IPS-18c (cell line): ENCODE measurements at regions not wholly inside any gene's neighbourhood (a gene's known extent, or its start where the extent isn't known, plus 50 kb on each side); places are given as distances from the start of the nearest gene placed in this dataset.
"Not testable (repeated sequence)": the region's sequence is repeated elsewhere in the genome, so short reads cannot be mapped to it uniquely, and the experiment has no call there.

Experiments used
- H3K4me3 ChIP-seq: 2 replicates; pipeline ENCODE4 v1.7.0; 2013; ENCODE audit warnings: low read depth, mild to moderate bottlenecking, low read length, moderate library complexity; ENCODE audit not compliant: insufficient read depth
- H3K9me3 ChIP-seq: one replicate; pipeline ENCODE4 v1.6.1; 2013; ENCODE audit warnings: mild to moderate bottlenecking, low read length, moderate library complexity; ENCODE audit not compliant: control insufficient read depth, insufficient read depth

GRCh38 chr11:79520086-79520485 lies 79.3 kb upstream of the TENM4 start:
- Histone ChIP-seq H3K4me3 (no peak overlapping the region), H3K9me3 (peaks cover 2% of the 10 kb centered on the region)

- H3K9me3 ChIP-seq = peaks cover 2% of the 10 kb centered on the region
- no peak overlapping the region for H3K4me3 ChIP-seq
Observed at GRCh38 chr11:79515781-79516180, 75.0 kb upstream of the TENM4 start.

GRCh38 chr11:79514695-79515094 lies 73.9 kb upstream of the TENM4 start:
- Histone ChIP-seq H3K4me3 (no peak overlapping the region; the same call in 1 of the 2 replicates), H3K9me3 (no peaks in the 10 kb centered on the region)

- H3K4me3 ChIP-seq = no peak overlapping the region
- H3K9me3 ChIP-seq = no peaks in the 10 kb centered on the region
Observed at GRCh38 chr11:79514290-79514689, 73.5 kb upstream of the TENM4 start.

- Histone ChIP-seq H3K4me3 (no peak overlapping the region), H3K9me3 (no peaks in the 10 kb centered on the region)
Observed at GRCh38 chr11:79512706-79513469, 72.1 kb upstream of the TENM4 start.

GRCh38 chr11:79510960-79511359 lies 70.1 kb upstream of the TENM4 start:
- H3K4me3 ChIP-seq = no peak overlapping the region
- H3K9me3 ChIP-seq = no peaks in the 10 kb centered on the region

GRCh38 chr11:79508461-79508860 lies 67.6 kb upstream of the TENM4 start:
- H3K4me3 ChIP-seq = no peak overlapping the region
- no peaks in the 10 kb centered on the region for H3K9me3 ChIP-seq

GRCh38 chr11:79507706-79508105 lies 66.9 kb upstream of the TENM4 start:
- Histone ChIP-seq H3K9me3 (no peaks in the 10 kb centered on the region), H3K4me3 (no peak overlapping the region)

- H3K4me3 ChIP-seq = no peak overlapping the region
Observed at GRCh38 chr11:79506734-79507344, 66.0 kb upstream of the TENM4 start.

GRCh38 chr11:79506124-79506523 lies 65.3 kb upstream of the TENM4 start:
- Histone ChIP-seq H3K4me3 (no peak overlapping the region), H3K9me3 (no peaks in the 10 kb centered on the region)

More at GRCh38 chr11:79506734-79507344, 66.0 kb upstream of the TENM4 start:
- H3K9me3 ChIP-seq = no peaks in the 10 kb centered on the region

GRCh38 chr11:79503028-79503427 lies 62.2 kb upstream of the TENM4 start:
- no peak overlapping the region for H3K4me3 ChIP-seq

GRCh38 chr11:79501707-79502106 lies 60.9 kb upstream of the TENM4 start:
- H3K9me3 ChIP-seq = peaks cover 2% of the 10 kb centered on the region
- H3K4me3 ChIP-seq = no peak overlapping the region

More at GRCh38 chr11:79503028-79503427, 62.2 kb upstream of the TENM4 start:
- peaks cover 2% of the 10 kb centered on the region for H3K9me3 ChIP-seq

GRCh38 chr11:79499929-79500328 lies 59.1 kb upstream of the TENM4 start:
- not testable (repeated sequence) for H3K9me3 ChIP-seq, H3K4me3 ChIP-seq

- Histone ChIP-seq H3K4me3 (no peak overlapping the region), H3K9me3 (peaks cover 2% of the 10 kb centered on the region)
Observed at GRCh38 chr11:79498667-79499066, 57.8 kb upstream of the TENM4 start.

GRCh38 chr11:79493555-79494171 lies 52.8 kb upstream of the TENM4 start:
- H3K9me3 ChIP-seq = no peaks in the 10 kb centered on the region
- no peak overlapping the region for H3K4me3 ChIP-seq

GRCh38 chr11:79492008-79492407 lies 51.2 kb upstream of the TENM4 start:
- no peaks in the 10 kb centered on the region for H3K9me3 ChIP-seq
- no peak overlapping the region for H3K4me3 ChIP-seq
